Nephron progenitor cell (in vitro differentiated cells): ENCODE measurements at regions not wholly inside any gene's neighbourhood (a gene's known extent, or its start where the extent isn't known, plus 50 kb on each side); places are given as distances from the start of the nearest gene placed in this dataset.

ENCODE experiments used
- DNase-seq: peaks from one replicate; pipeline ENCODE4 v3.0.0; 2021
- H3K27ac Mint-ChIP-seq: 2 replicates; pipeline ENCODE4 v1.8.0; 2021; ENCODE audit warnings: mild to moderate bottlenecking, moderate library complexity, mixed read lengths
- H3K27me3 Mint-ChIP-seq: 2 replicates; pipeline ENCODE4 v1.8.0; 2021; ENCODE audit warnings: mild to moderate bottlenecking, low read depth, mixed read lengths; ENCODE audit not compliant: poor library complexity
- H3K36me3 Mint-ChIP-seq: 2 replicates; pipeline ENCODE4 v1.8.0; 2021; ENCODE audit warnings: low read depth, mixed read lengths
- H3K4me1 Mint-ChIP-seq: 2 replicates; pipeline ENCODE4 v1.8.0; 2021; ENCODE audit warnings: mixed read lengths
- H3K4me3 Mint-ChIP-seq: 2 replicates; pipeline ENCODE4 v1.8.0; 2021; ENCODE audit warnings: mild to moderate bottlenecking, moderate library complexity, mixed read lengths
- H3K9me3 Mint-ChIP-seq: 2 replicates; pipeline ENCODE4 v1.8.0; 2021; ENCODE audit warnings: mild to moderate bottlenecking, moderate library complexity, mixed read lengths
- CTCF ChIP-seq: fragments of 200-600 bp; sonication (generic); IDR thresholded peaks from 2 replicates; pipeline ENCODE4 v1.5.0; 2021; ENCODE audit warnings: antibody characterized with exemption

- Mint-ChIP-seq H3K36me3 (no peaks in the 10 kb centered on the region), H3K9me3 (peaks cover 6% of the 10 kb centered on the region), H3K27ac (peak overlapping the region; percentile 78), H3K4me1 (peaks cover 20% of the 10 kb centered on the region), H3K4me3 (no peak overlapping the region), H3K27me3 (peaks cover 22% of the 10 kb centered on the region)
- no peak for DNase-seq
- TF ChIP-seq CTCF: no peak
Measured at GRCh38 chr1:59083946-59084865, 212.7 kb upstream of the FGGY start.

GRCh38 chr1:59085101-59085500, 211.8 kb upstream of the FGGY start:
- no peak for TF ChIP-seq CTCF
- no peak for DNase-seq
- Mint-ChIP-seq H3K4me1 (peaks cover 11% of the 10 kb centered on the region), H3K9me3 (peaks cover 11% of the 10 kb centered on the region), H3K27me3 (peaks cover 13% of the 10 kb centered on the region), H3K4me3 (no peak overlapping the region), H3K27ac (no peak overlapping the region), H3K36me3 (no peaks in the 10 kb centered on the region)

DNA sequence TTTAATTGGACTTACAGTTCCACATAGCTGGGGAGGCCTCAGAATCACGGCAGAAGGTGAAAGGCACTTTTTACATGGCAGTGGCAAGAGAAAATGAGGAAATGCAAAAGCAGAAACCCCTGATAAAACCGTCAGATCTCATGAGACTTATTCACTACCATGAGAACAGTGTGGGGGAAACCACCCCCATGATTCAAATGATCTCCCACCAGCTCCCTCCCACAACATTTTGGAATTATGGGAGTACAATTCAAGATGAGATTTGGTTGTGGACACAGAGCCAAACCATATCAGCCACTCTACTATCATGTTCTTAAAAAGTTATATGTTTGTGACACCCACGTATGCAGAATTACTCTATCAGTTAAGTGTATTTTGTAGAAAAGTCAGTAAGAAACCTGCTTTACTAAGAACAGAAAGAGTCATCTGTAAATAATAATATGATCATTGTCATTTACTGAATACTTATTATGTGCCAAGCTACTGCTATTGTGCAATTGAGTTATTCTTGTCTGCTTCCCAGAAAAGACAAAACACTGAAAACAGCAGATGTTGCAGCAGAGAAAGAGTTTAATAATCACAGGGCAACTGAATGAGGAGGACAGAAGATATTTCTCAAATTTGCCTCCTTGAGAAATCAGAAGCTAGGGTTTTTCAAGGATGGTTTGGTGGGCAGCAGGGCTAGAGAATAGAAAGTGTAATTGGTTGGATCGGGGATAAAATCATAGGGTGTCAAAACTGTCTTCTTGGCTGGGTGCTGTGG, 207.7 kb upstream of the FGGY start:
- H3K4me1 Mint-ChIP-seq: peaks cover 5% of the 10 kb centered on the region
- peaks cover 11% of the 10 kb centered on the region for H3K9me3 Mint-ChIP-seq
- no peak for DNase-seq
- H3K27ac Mint-ChIP-seq: no peak overlapping the region
- no peak for TF ChIP-seq CTCF
- peaks cover 5% of the 10 kb centered on the region for H3K27me3 Mint-ChIP-seq
- no peak overlapping the region for H3K4me3 Mint-ChIP-seq
- H3K36me3 Mint-ChIP-seq: no peaks in the 10 kb centered on the region

GRCh38 chr1:59089922-59090457, 206.9 kb upstream of the FGGY start:
- H3K27ac Mint-ChIP-seq: no peak overlapping the region
- DNase-seq: no peak
- H3K4me1 Mint-ChIP-seq: no peaks in the 10 kb centered on the region
- peaks cover 11% of the 10 kb centered on the region for H3K9me3 Mint-ChIP-seq
- H3K36me3 Mint-ChIP-seq: no peaks in the 10 kb centered on the region
- H3K27me3 Mint-ChIP-seq: peaks cover 9% of the 10 kb centered on the region
- H3K4me3 Mint-ChIP-seq: no peak overlapping the region
- no peak for TF ChIP-seq CTCF

- Mint-ChIP-seq H3K4me3 (no peak overlapping the region), H3K27me3 (peaks cover 9% of the 10 kb centered on the region), H3K4me1 (peaks cover 6% of the 10 kb centered on the region), H3K27ac (no peak overlapping the region), H3K36me3 (no peaks in the 10 kb centered on the region), H3K9me3 (peaks cover 11% of the 10 kb centered on the region)
- no peak for DNase-seq
- no peak for TF ChIP-seq CTCF
Measured at GRCh38 chr1:59092126-59092525, 204.8 kb upstream of the FGGY start.
